Stimulated activated naive B cell treated with anti-CD40 and anti-IgM and Interleukin-4, amounts not matched to agents 10 μg/mL and 1 μg/mL and 100 μg/mL, for 72 hours (primary cell): ENCODE measurements at regions not wholly inside any gene's neighbourhood (a gene's known extent, or its start where the extent isn't known, plus 50 kb on each side); places are given as distances from the start of the nearest gene placed in this dataset.

ENCODE experiments used
- ATAC-seq, 2 donors: fragments of 150-1000 bp; cut with Tn5 transposase; replicated peaks; 2 replicates each; pipeline ENCODE4 v1.10.0; 2021; ENCODE audit warnings: moderate library complexity in 1 of 2
- DNase-seq: peaks from one replicate; pipeline ENCODE4 v3.0.0; 2021
- H3K27ac Mint-ChIP-seq: one replicate; pipeline ENCODE4 v1.8.0; 2022; ENCODE audit warnings: mild to moderate bottlenecking, mixed read lengths
- H3K27me3 Mint-ChIP-seq, 2 donors: one replicate each; pipeline ENCODE4 v1.8.0; 2022; ENCODE audit warnings: mixed read lengths in 2 of 2
- H3K36me3 Mint-ChIP-seq, 2 donors: one replicate each; pipeline ENCODE4 v1.8.0; 2022; ENCODE audit warnings: mixed read lengths in 2 of 2, mild to moderate bottlenecking in 1 of 2
- H3K4me1 Mint-ChIP-seq, 2 donors: one replicate each; pipeline ENCODE4 v1.8.0; 2022; ENCODE audit warnings: mixed read lengths in 2 of 2, mild to moderate bottlenecking in 1 of 2
- H3K4me3 Mint-ChIP-seq, 2 donors: one replicate each; pipeline ENCODE4 v1.8.0; 2022; ENCODE audit warnings: mild to moderate bottlenecking in 2 of 2, mixed read lengths in 2 of 2, moderate library complexity in 1 of 2
- H3K9me3 Mint-ChIP-seq, 2 donors: one replicate each; pipeline ENCODE4 v1.8.0; 2022; ENCODE audit warnings: mixed read lengths in 2 of 2, mild to moderate bottlenecking in 1 of 2

- no peak overlapping the region for H3K4me3 Mint-ChIP-seq
- H3K27me3 Mint-ChIP-seq = peaks cover 14 to 19% of the 10 kb centered on the region in 2 donors
- H3K27ac Mint-ChIP-seq = no peak overlapping the region
- H3K4me1 Mint-ChIP-seq = no peaks in the 10 kb centered on the region
- DNase-seq (no peak), ATAC-seq (no peak)
- H3K9me3 Mint-ChIP-seq = peaks cover 0 to 3% of the 10 kb centered on the region in 2 donors
- H3K36me3 Mint-ChIP-seq = no peaks in the 10 kb centered on the region
Measured at GRCh38 chr2:23293731-23294130, 91.2 kb upstream of the KLHL29 start.

GRCh38 chr2:23294238-23294637, 90.7 kb upstream of the KLHL29 start:
- Mint-ChIP-seq H3K36me3 (no peaks in the 10 kb centered on the region), H3K4me3 (no peak overlapping the region), H3K9me3 (peaks cover 0 to 3% of the 10 kb centered on the region in 2 donors), H3K27ac (no peak overlapping the region), H3K4me1 (no peaks in the 10 kb centered on the region), H3K27me3 (peaks cover 14 to 22% of the 10 kb centered on the region in 2 donors)
- ATAC-seq (no peak), DNase-seq (no peak)

- Mint-ChIP-seq H3K36me3 (no peaks in the 10 kb centered on the region), H3K4me1 (no peaks in the 10 kb centered on the region), H3K4me3 (no peak overlapping the region)
Measured at GRCh38 chr2:23296691-23297090, 88.3 kb upstream of the KLHL29 start.

GRCh38 chr2:23297112-23297511, 87.9 kb upstream of the KLHL29 start:
- DNase-seq (no peak), ATAC-seq (no peak)
- Mint-ChIP-seq H3K4me1 (no peaks in the 10 kb centered on the region), H3K4me3 (no peak overlapping the region), H3K27me3 (peaks cover 14 to 22% of the 10 kb centered on the region in 2 donors), H3K9me3 (no peaks in the 10 kb centered on the region), H3K27ac (no peak overlapping the region), H3K36me3 (no peaks in the 10 kb centered on the region)

More at GRCh38 chr2:23296691-23297090, 88.3 kb upstream of the KLHL29 start:
- Mint-ChIP-seq H3K27me3 (peaks cover 14 to 22% of the 10 kb centered on the region in 2 donors), H3K9me3 (no peaks in the 10 kb centered on the region), H3K27ac (no peak overlapping the region)
- DNase-seq (no peak), ATAC-seq (no peak)

- Mint-ChIP-seq H3K36me3 (no peaks in the 10 kb centered on the region), H3K9me3 (no peaks in the 10 kb centered on the region), H3K27me3 (peaks cover 14 to 22% of the 10 kb centered on the region in 2 donors), H3K4me1 (no peaks in the 10 kb centered on the region), H3K27ac (no peak overlapping the region), H3K4me3 (no peak overlapping the region)
- ATAC-seq = no peak
- DNase-seq = no peak
Measured at GRCh38 chr2:23298551-23298950, 86.4 kb upstream of the KLHL29 start.

GRCh38 chr2:23299476-23300195, 85.3 kb upstream of the KLHL29 start:
- Mint-ChIP-seq H3K27ac (no peak overlapping the region), H3K9me3 (no peaks in the 10 kb centered on the region), H3K27me3 (peaks cover 8 to 18% of the 10 kb centered on the region in 2 donors), H3K4me3 (no peak overlapping the region), H3K36me3 (no peaks in the 10 kb centered on the region), H3K4me1 (no peaks in the 10 kb centered on the region)
- no peak for DNase-seq
- ATAC-seq = no peak

- H3K27me3 Mint-ChIP-seq = peaks cover 8 to 18% of the 10 kb centered on the region in 2 donors
- ATAC-seq (no peak), DNase-seq (no peak)
- H3K9me3 Mint-ChIP-seq = no peaks in the 10 kb centered on the region
- no peaks in the 10 kb centered on the region for H3K36me3 Mint-ChIP-seq
- no peaks in the 10 kb centered on the region for H3K4me1 Mint-ChIP-seq
- H3K4me3 Mint-ChIP-seq = no peak overlapping the region
- no peak overlapping the region for H3K27ac Mint-ChIP-seq
Measured at GRCh38 chr2:23301136-23301535, 83.8 kb upstream of the KLHL29 start.

GRCh38 chr2:23302591-23302990, 82.4 kb upstream of the KLHL29 start:
- Mint-ChIP-seq H3K4me1 (no peaks in the 10 kb centered on the region), H3K4me3 (no peak overlapping the region), H3K27ac (no peak overlapping the region), H3K36me3 (no peaks in the 10 kb centered on the region), H3K9me3 (peaks cover 0 to 2% of the 10 kb centered on the region in 2 donors), H3K27me3 (peaks cover 8 to 14% of the 10 kb centered on the region in 2 donors)
- ATAC-seq (no peak), DNase-seq (no peak)

- H3K4me1 Mint-ChIP-seq = no peaks in the 10 kb centered on the region
- H3K27ac Mint-ChIP-seq = no peak overlapping the region
- H3K9me3 Mint-ChIP-seq = peaks cover 0 to 2% of the 10 kb centered on the region in 2 donors
- ATAC-seq (no peak), DNase-seq (no peak)
- peaks cover 5 to 12% of the 10 kb centered on the region in 2 donors for H3K27me3 Mint-ChIP-seq
- no peak overlapping the region for H3K4me3 Mint-ChIP-seq
- peaks cover 0 to 2% of the 10 kb centered on the region in 2 donors for H3K36me3 Mint-ChIP-seq
Measured at GRCh38 chr2:23306401-23306800, 78.6 kb upstream of the KLHL29 start.

- Mint-ChIP-seq H3K4me3 (no peak overlapping the region), H3K9me3 (peaks cover 0 to 2% of the 10 kb centered on the region in 2 donors), H3K27me3 (peaks cover 6 to 17% of the 10 kb centered on the region in 2 donors), H3K27ac (no peak overlapping the region), H3K36me3 (peaks cover 0 to 2% of the 10 kb centered on the region in 2 donors), H3K4me1 (no peaks in the 10 kb centered on the region)
- ATAC-seq (no peak), DNase-seq (no peak)
Measured at GRCh38 chr2:23311186-23311585, 73.8 kb upstream of the KLHL29 start.

GRCh38 chr2:23312996-23313606, 71.9 kb upstream of the KLHL29 start:
- H3K4me1 Mint-ChIP-seq = no peaks in the 10 kb centered on the region
- ATAC-seq (peak; percentile 58 to 67), DNase-seq (no peak)
- peaks cover 0 to 2% of the 10 kb centered on the region in 2 donors for H3K36me3 Mint-ChIP-seq
- H3K4me3 Mint-ChIP-seq = no peak overlapping the region
- no peaks in the 10 kb centered on the region for H3K9me3 Mint-ChIP-seq
- peaks cover 6 to 17% of the 10 kb centered on the region in 2 donors for H3K27me3 Mint-ChIP-seq
- no peak overlapping the region for H3K27ac Mint-ChIP-seq

GRCh38 chr2:23314687-23315086, 70.3 kb upstream of the KLHL29 start:
- H3K36me3 Mint-ChIP-seq = peaks cover 0 to 2% of the 10 kb centered on the region in 2 donors
- no peak overlapping the region for H3K27ac Mint-ChIP-seq
- H3K27me3 Mint-ChIP-seq = peaks cover 6 to 14% of the 10 kb centered on the region in 2 donors
- H3K9me3 Mint-ChIP-seq = no peaks in the 10 kb centered on the region
- H3K4me3 Mint-ChIP-seq = no peak overlapping the region
- DNase-seq = no peak
- no peak for ATAC-seq
- no peaks in the 10 kb centered on the region for H3K4me1 Mint-ChIP-seq

GRCh38 chr2:23320058-23320457, 64.9 kb upstream of the KLHL29 start:
- no peaks in the 10 kb centered on the region for H3K36me3 Mint-ChIP-seq
- H3K27ac Mint-ChIP-seq = no peak overlapping the region
- H3K27me3 Mint-ChIP-seq = peaks cover 19 to 28% of the 10 kb centered on the region in 2 donors
- H3K4me1 Mint-ChIP-seq = no peaks in the 10 kb centered on the region
- no peak for DNase-seq
- no peak overlapping the region for H3K4me3 Mint-ChIP-seq
- H3K9me3 Mint-ChIP-seq = no peaks in the 10 kb centered on the region
- no peak for ATAC-seq

GRCh38 chr2:23321751-23322150, 63.2 kb upstream of the KLHL29 start:
- no peaks in the 10 kb centered on the region for H3K9me3 Mint-ChIP-seq
- no peak for DNase-seq
- no peak overlapping the region for H3K27ac Mint-ChIP-seq
- H3K4me1 Mint-ChIP-seq = no peaks in the 10 kb centered on the region
- H3K27me3 Mint-ChIP-seq = peaks cover 19 to 25% of the 10 kb centered on the region in 2 donors
- H3K36me3 Mint-ChIP-seq = no peaks in the 10 kb centered on the region
- peak in 1 of 2 donors; percentile 12 for ATAC-seq
- no peak overlapping the region for H3K4me3 Mint-ChIP-seq

GRCh38 chr2:23322567-23323197, 62.3 kb upstream of the KLHL29 start:
- ATAC-seq = no peak
- Mint-ChIP-seq H3K27ac (no peak overlapping the region), H3K4me3 (no peak overlapping the region), H3K27me3 (peaks cover 19 to 25% of the 10 kb centered on the region in 2 donors), H3K9me3 (no peaks in the 10 kb centered on the region), H3K36me3 (no peaks in the 10 kb centered on the region), H3K4me1 (no peaks in the 10 kb centered on the region)
- DNase-seq = no peak
